ENCODE measurements at regions not wholly inside any gene's neighbourhood (a gene's known extent, or its start where the extent isn't known, plus 50 kb on each side); places are given as distances from the start of the nearest gene placed in this dataset.

DNA sequence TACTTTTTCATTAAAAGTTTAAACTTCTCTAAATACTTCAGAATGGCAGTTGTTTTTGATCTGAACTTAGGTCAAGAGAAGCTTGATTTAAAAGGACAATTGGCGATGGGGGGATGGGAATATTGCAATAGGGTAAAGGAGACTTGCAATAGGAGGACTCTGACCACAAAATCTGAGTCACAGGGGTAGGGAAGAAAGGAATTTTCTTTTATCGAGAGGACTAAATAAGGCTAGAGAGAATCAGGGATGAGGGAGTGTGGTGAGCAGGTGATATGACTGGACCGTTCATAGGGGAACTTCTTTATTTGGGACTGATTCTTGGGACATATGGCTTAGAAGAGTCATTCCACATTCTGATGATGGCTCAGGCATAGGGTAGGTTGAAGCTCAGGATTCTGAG is 1260.2 kb downstream of the ADGRL3 start:
- no peaks in the 10 kb centered on the region for H3K9me3 ChIP-seq
- no peaks in the 10 kb centered on the region for H3K36me3 ChIP-seq
- no peaks in the 10 kb centered on the region for H3K4me1 ChIP-seq
- TF ChIP-seq POLR2A (IDR thresholded peaks at IDR 0.05) (no peak), POLR2AphosphoS5 (IDR thresholded peaks at IDR 0.05; ENCODE audit: insufficient read depth in 1 of 2, low read depth in 1 of 2) (no peak)
- TF ChIP-seq, protein P1, sequence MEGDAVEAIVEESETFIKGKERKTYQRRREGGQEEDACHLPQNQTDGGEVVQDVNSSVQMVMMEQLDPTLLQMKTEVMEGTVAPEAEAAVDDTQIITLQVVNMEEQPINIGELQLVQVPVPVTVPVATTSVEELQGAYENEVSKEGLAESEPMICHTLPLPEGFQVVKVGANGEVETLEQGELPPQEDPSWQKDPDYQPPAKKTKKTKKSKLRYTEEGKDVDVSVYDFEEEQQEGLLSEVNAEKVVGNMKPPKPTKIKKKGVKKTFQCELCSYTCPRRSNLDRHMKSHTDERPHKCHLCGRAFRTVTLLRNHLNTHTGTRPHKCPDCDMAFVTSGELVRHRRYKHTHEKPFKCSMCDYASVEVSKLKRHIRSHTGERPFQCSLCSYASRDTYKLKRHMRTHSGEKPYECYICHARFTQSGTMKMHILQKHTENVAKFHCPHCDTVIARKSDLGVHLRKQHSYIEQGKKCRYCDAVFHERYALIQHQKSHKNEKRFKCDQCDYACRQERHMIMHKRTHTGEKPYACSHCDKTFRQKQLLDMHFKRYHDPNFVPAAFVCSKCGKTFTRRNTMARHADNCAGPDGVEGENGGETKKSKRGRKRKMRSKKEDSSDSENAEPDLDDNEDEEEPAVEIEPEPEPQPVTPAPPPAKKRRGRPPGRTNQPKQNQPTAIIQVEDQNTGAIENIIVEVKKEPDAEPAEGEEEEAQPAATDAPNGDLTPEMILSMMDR (IDR thresholded peaks at IDR 0.05) = no peak
- no peak overlapping the region for H3K27ac ChIP-seq
- intact Hi-C loops (cut with DNase I) = no loop called here
- H3K4me3 ChIP-seq = no peak overlapping the region
- no peaks in the 10 kb centered on the region for H3K27me3 ChIP-seq
- DNase-seq (ENCODE audit: extremely low spot score in 2 of 2) = no peak

DNA sequence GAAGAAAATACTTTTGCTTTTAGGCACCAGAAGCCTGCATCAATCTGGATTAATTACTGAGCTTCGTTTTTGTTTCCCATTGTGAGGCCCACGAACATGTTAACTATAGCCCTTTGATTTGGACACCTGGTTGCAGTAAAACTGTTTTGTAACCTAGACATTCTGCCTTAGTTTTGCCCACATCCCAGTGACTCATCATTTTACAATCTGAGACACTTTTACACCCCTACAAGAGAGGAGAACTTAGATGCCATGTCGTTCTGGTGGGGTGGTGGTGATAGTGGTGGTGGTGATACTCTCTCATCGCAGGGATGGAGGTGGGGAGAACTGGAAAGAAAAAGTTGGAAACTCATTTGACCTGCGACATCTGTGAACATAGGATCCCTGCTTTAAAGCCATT is 1257.2 kb downstream of the ADGRL3 start:
- H3K9me3 ChIP-seq = no peaks in the 10 kb centered on the region
- no peak for DNase-seq (ENCODE audit: extremely low spot score in 2 of 2)
- H3K4me3 ChIP-seq = no peak overlapping the region
- TF ChIP-seq, protein P1 (IDR thresholded peaks at IDR 0.05) = no peak
- TF ChIP-seq POLR2AphosphoS5 (IDR thresholded peaks at IDR 0.05; ENCODE audit: insufficient read depth in 1 of 2, low read depth in 1 of 2) (no peak), POLR2A (IDR thresholded peaks at IDR 0.05) (no peak)
- no peaks in the 10 kb centered on the region for H3K27me3 ChIP-seq
- no peaks in the 10 kb centered on the region for H3K4me1 ChIP-seq
- no peak overlapping the region for H3K27ac ChIP-seq
- intact Hi-C loops (cut with DNase I) = no loop called here
- no peaks in the 10 kb centered on the region for H3K36me3 ChIP-seq

DNA sequence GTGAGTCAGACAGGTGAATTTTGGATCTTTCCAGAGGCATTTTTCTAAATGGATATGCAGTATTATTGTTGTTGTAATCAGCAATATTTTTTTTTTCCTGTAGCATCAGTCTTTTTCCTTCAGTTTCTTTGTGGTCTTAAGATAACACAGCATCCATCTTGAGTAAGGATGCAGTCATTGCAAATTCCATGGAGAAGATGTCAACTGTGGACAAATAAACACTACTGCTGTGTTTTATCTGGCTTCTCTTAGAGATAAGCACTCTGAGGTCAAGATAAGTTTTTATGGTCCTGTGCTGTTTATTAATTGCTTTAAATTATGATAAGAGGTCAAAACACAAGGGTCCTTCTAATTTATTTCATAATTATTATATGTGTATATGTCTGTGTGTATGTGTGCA is 1255.7 kb downstream of the ADGRL3 start:
- no peaks in the 10 kb centered on the region for H3K36me3 ChIP-seq
- H3K9me3 ChIP-seq = no peaks in the 10 kb centered on the region
- no peaks in the 10 kb centered on the region for H3K4me1 ChIP-seq
- intact Hi-C loops (cut with DNase I) = no loop called here
- H3K27me3 ChIP-seq = no peaks in the 10 kb centered on the region
- TF ChIP-seq POLR2A (IDR thresholded peaks at IDR 0.05) (no peak), POLR2AphosphoS5 (IDR thresholded peaks at IDR 0.05; ENCODE audit: insufficient read depth in 1 of 2, low read depth in 1 of 2) (no peak)
- TF ChIP-seq, protein P1 (IDR thresholded peaks at IDR 0.05) = no peak
- no peak overlapping the region for H3K4me3 ChIP-seq
- H3K27ac ChIP-seq = no peak overlapping the region
- no peak for DNase-seq (ENCODE audit: extremely low spot score in 2 of 2)

DNA sequence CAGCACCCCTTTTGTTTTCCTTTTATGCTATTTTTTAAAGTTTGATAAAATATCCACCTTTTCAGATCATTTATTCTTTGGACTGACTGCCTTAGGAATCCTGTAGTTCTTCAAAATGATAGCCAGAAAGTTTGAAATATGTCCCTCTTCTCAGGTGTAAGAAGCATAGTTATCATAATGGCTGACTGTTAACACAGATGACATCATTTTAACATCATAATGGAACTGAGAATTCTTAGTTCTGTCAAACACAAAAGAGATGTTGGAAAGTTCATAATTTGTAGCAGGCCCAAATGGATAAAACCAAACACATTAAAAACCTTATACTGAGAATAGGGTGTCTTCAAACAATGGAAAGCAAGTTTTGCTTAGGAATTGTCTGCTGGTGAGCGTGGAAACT is 1254.4 kb downstream of the ADGRL3 start:
- Histone ChIP-seq H3K27me3 (no peaks in the 10 kb centered on the region), H3K4me1 (no peaks in the 10 kb centered on the region), H3K27ac (no peak overlapping the region), H3K36me3 (no peaks in the 10 kb centered on the region), H3K4me3 (no peak overlapping the region), H3K9me3 (no peaks in the 10 kb centered on the region)
- intact Hi-C loops (cut with DNase I) = no loop called here
- no peak for DNase-seq (ENCODE audit: extremely low spot score in 2 of 2)
- TF ChIP-seq POLR2A (IDR thresholded peaks at IDR 0.05) = no peak
- TF ChIP-seq POLR2AphosphoS5 (IDR thresholded peaks at IDR 0.05; ENCODE audit: insufficient read depth in 1 of 2, low read depth in 1 of 2) = no peak
- TF ChIP-seq, protein P1 (IDR thresholded peaks at IDR 0.05) = no peak

DNA sequence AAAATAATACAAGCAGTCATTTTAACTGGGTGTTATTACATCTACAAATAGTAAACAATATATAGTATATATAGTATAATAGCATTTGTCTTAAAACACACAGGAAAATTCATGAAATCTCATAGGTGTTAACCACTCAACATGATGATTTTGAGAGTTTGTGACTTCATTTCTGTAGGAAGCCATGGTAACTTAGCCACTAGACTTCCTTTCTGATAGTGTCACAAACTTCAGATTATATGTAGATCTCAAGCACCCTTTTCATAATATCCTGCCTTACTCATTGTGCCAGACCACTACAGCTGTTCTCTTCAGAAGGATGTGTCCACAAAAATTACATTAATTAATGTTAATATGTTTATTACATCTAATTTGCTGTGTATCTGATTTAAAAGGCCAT is 1250.6 kb downstream of the ADGRL3 start:
- H3K4me3 ChIP-seq = no peak overlapping the region

More for the DNA sequence above, 1250.6 kb downstream of the ADGRL3 start:
- no peak overlapping the region for H3K27ac ChIP-seq
- intact Hi-C loops (cut with DNase I) = no loop called here
- no peaks in the 10 kb centered on the region for H3K9me3 ChIP-seq
- no peaks in the 10 kb centered on the region for H3K36me3 ChIP-seq
- no peaks in the 10 kb centered on the region for H3K27me3 ChIP-seq
- no peaks in the 10 kb centered on the region for H3K4me1 ChIP-seq
- TF ChIP-seq, protein P1 (IDR thresholded peaks at IDR 0.05) = no peak
- no peak for TF ChIP-seq POLR2A (IDR thresholded peaks at IDR 0.05)
- TF ChIP-seq POLR2AphosphoS5 (IDR thresholded peaks at IDR 0.05; ENCODE audit: insufficient read depth in 1 of 2, low read depth in 1 of 2) = no peak
- no peak for DNase-seq (ENCODE audit: extremely low spot score in 2 of 2)
